Endothelial cell of umbilical vein (primary cell): ENCODE measurements at regions not wholly inside any gene's neighbourhood (a gene's known extent, or its start where the extent isn't known, plus 50 kb on each side); places are given as distances from the start of the nearest gene placed in this dataset.

Experiments
- BruUV-seq: library from RNA; stranded (reverse); fragments of 400-500 nt; replicated peaks from 2 replicates; lab custom pipeline; 2021; lab: Mats Ljungman, UMichigan
- CTCF ChIA-PET: fragments of 300-600, 350-600 bp; sonication (Branson Sonifier 250); formaldehyde crosslinking; loops from one replicate; lab custom pipeline; 2021; ENCODE audit warnings: antibody characterized with exemption, inconsistent platforms; lab: Charles Lee
- POLR2A ChIA-PET: fragments of 300-600, 350-600 bp; sonication (Branson Sonifier 250); formaldehyde crosslinking; loops from one replicate; lab custom pipeline; 2021; ENCODE audit warnings: antibody characterized with exemption, inconsistent platforms; lab: Charles Lee
- DNase-seq: peaks from one replicate; pipeline ENCODE4 v3.0.0-alpha.2; 2011; ENCODE audit warnings: low read depth, low spot score
- FAIRE-seq: peaks from 2 replicates; lab custom pipeline; 2011; peaks lifted over from hg19 to GRCh38; lab: Jason Lieb, UNC
- H2AFZ ChIP-seq: 2 replicates; pipeline ENCODE4 v1.6.0; 2012; ENCODE audit warnings: low read depth, low read length, control low read depth, inconsistent platforms
- H3K27ac ChIP-seq: 2 replicates; pipeline ENCODE4 v1.5.1; 2011; ENCODE audit warnings: low read depth, mild to moderate bottlenecking, control low read depth, low read length, moderate library complexity; ENCODE audit not compliant: insufficient read depth
- H3K27me3 ChIP-seq, 2 experiments: 2 replicates each; pipeline versions ENCODE4 v1.6.0 to v1.6.1; 2011; ENCODE audit warnings: low read length in 2 of 2, mixed read lengths in 1 of 2; ENCODE audit not compliant: control insufficient read depth in 2 of 2, insufficient read depth in 2 of 2
- H3K36me3 ChIP-seq, 2 experiments: 2 replicates in 1 of 2; 3 replicates in 1 of 2; pipeline ENCODE4 v1.5.1; 2011; ENCODE audit warnings: low read length in 2 of 2, mild to moderate bottlenecking in 1 of 2, moderate library complexity in 1 of 2; ENCODE audit not compliant: control insufficient read depth in 2 of 2, insufficient read depth in 2 of 2; ENCODE audit errors: extremely low read depth in 1 of 2
- H3K4me1 ChIP-seq: 3 replicates; pipeline ENCODE4 v1.5.1; 2011; ENCODE audit warnings: mild to moderate bottlenecking, low read length; ENCODE audit not compliant: control insufficient read depth, insufficient read depth; ENCODE audit errors: extremely low read depth
- H3K4me2 ChIP-seq: 2 replicates; pipeline ENCODE4 v1.6.1; 2011; ENCODE audit warnings: low read length, control low read depth, mixed read lengths; ENCODE audit not compliant: insufficient read depth
- H3K4me3 ChIP-seq, 3 experiments: fragments of 200-600 bp in 1 of 3; sonication (generic), shearing (Covaris generic) in 1 of 3; replicated peaks in 1 of 3; 2 replicates each; pipeline ENCODE4 v1.5.1; 2011 to 2016; ENCODE audit warnings: control low read depth in 3 of 3, low read length in 3 of 3, mild to moderate bottlenecking in 2 of 3, inconsistent platforms in 1 of 3, low read depth in 1 of 3, moderate library complexity in 1 of 3; ENCODE audit not compliant: insufficient read depth in 1 of 3
- H3K79me2 ChIP-seq: 2 replicates; pipeline ENCODE4 v1.6.0; 2012; ENCODE audit warnings: low read length, inconsistent platforms; ENCODE audit not compliant: control insufficient read depth, insufficient read depth
- H3K9ac ChIP-seq: replicated peaks from 2 replicates; pipeline ENCODE3; 2011; ENCODE audit warnings: low read length, control low read depth; ENCODE audit not compliant: insufficient read depth; ENCODE audit errors: extremely low read depth
- H3K9me1 ChIP-seq: replicated peaks from 3 replicates; pipeline ENCODE4 v1.6.0; 2011; ENCODE audit warnings: mild to moderate bottlenecking, low read length; ENCODE audit not compliant: control insufficient read depth, insufficient read depth; ENCODE audit errors: extremely low read depth
- H3K9me3 ChIP-seq: replicated peaks from 2 replicates; pipeline ENCODE4 v1.5.1; 2012; ENCODE audit warnings: low read length, inconsistent platforms; ENCODE audit not compliant: control insufficient read depth, insufficient read depth
- H4K20me1 ChIP-seq: replicated peaks from 2 replicates; pipeline ENCODE3; 2011; ENCODE audit warnings: mild to moderate bottlenecking, low read length; ENCODE audit not compliant: control insufficient read depth, insufficient read depth; ENCODE audit errors: extremely low read depth
- CTCF ChIP-seq, 2 donors: IDR thresholded peaks; 1 replicate in 1 of 2; 2 replicates in 1 of 2; pipeline ENCODE4 v1.5.1; 2011; ENCODE audit warnings: low read length in 2 of 2, mild to moderate bottlenecking in 2 of 2, moderate library complexity in 2 of 2, control low read depth in 1 of 2, inconsistent platforms in 1 of 2, low read depth in 1 of 2; ENCODE audit not compliant: insufficient read depth in 1 of 2; ENCODE audit errors: extremely low read depth in 1 of 2
- EZH2 ChIP-seq: IDR thresholded peaks from 2 replicates; pipeline ENCODE4 v1.6.1; 2012; ENCODE audit warnings: borderline replicate concordance, low read depth, mild to moderate bottlenecking, moderate library complexity, low read length, inconsistent platforms; ENCODE audit not compliant: severe bottlenecking
- FOS ChIP-seq: IDR thresholded peaks from 2 replicates; pipeline ENCODE4 v1.6.1; 2011; ENCODE audit warnings: mild to moderate bottlenecking, low read length, moderate library complexity, borderline replicate concordance; ENCODE audit not compliant: insufficient read depth
- GATA2 ChIP-seq: IDR thresholded peaks from 2 replicates; pipeline ENCODE4 v1.7.0; 2011; ENCODE audit warnings: low read depth, mild to moderate bottlenecking, moderate library complexity, mixed read lengths, low read length; ENCODE audit not compliant: insufficient read length, insufficient read depth
- JUN ChIP-seq: IDR thresholded peaks from 2 replicates; pipeline ENCODE4 v1.6.1; 2011; ENCODE audit warnings: borderline replicate concordance, low read depth; ENCODE audit not compliant: insufficient read length, insufficient read depth
- MAX ChIP-seq: IDR thresholded peaks from 2 replicates; pipeline ENCODE4 v1.6.1; 2011; ENCODE audit not compliant: insufficient read depth, insufficient read length
- MYC ChIP-seq: IDR thresholded peaks from one replicate; pipeline ENCODE4 v1.6.1; 2011; ENCODE audit warnings: mild to moderate bottlenecking, low read depth, low read length
- POLR2A ChIP-seq: IDR thresholded peaks from 2 replicates; pipeline ENCODE4 v1.6.1; 2012; ENCODE audit warnings: low read depth, mild to moderate bottlenecking, control low read depth, low read length
- POLR2AphosphoS5 ChIP-seq: IDR thresholded peaks from 2 replicates; pipeline ENCODE4 v1.6.1; 2012; ENCODE audit warnings: low read depth, mild to moderate bottlenecking, control low read depth, low read length, moderate library complexity; ENCODE audit not compliant: insufficient read depth
- dilution Hi-C: fragments of 300-500 bp; cut with MboI; formaldehyde crosslinking; loops from one replicate; pipeline ENCODE4 v1.15.0; 2019; ENCODE audit warnings: low sequenced_read_pairs; ENCODE audit not compliant: extremely low pct_ligation_motif_present
- intact Hi-C: fragments of 100-400 bp; cut with micrococcal nuclease; formaldehyde crosslinking; loops from one replicate; pipeline ENCODE4 v1.10.0; 2022

GRCh38 chr5:120988491-120988890 lies 524.4 kb downstream of the PRR16 start:
- H2AFZ ChIP-seq = no peak overlapping the region
- DNase-seq = no peak
- ChIA-PET CTCF (interaction anchor here (1.4 kb wide), 1 partner anchor 11 kb away, joined by 5 read pairs; no protein-coding TSS in a partner anchor), POLR2A (no interaction called here)
- H3K27ac ChIP-seq = no peak overlapping the region
- no peaks in the 10 kb centered on the region for H3K9me1 ChIP-seq
- no peak for FAIRE-seq
- no peaks in the 10 kb centered on the region for H3K4me1 ChIP-seq
- no peaks in the 10 kb centered on the region for H3K9me3 ChIP-seq
- no TSS peak for BruUV-seq
- no peaks in the 10 kb centered on the region for H3K36me3 ChIP-seq
- no peak overlapping the region for H3K9ac ChIP-seq
- intact Hi-C loops = no loop called here
- H3K79me2 ChIP-seq = no peaks in the 10 kb centered on the region
- H3K4me3 ChIP-seq = no peak overlapping the region
- dilution Hi-C loops = no loop called here
- no peaks in the 10 kb centered on the region for H4K20me1 ChIP-seq
- TF ChIP-seq MYC = no peak
- TF ChIP-seq FOS = no peak
- TF ChIP-seq GATA2 = no peak
- no peak for TF ChIP-seq CTCF (IDR thresholded peaks at IDR 0.05; ENCODE audit: extremely low read depth in 1 of 2, insufficient read depth in 1 of 2, low read depth in 1 of 2, low read length in 2 of 2)
- no peak for TF ChIP-seq MAX
- no peak for TF ChIP-seq POLR2A
- TF ChIP-seq EZH2 = no peak
- no peak for TF ChIP-seq POLR2AphosphoS5
- TF ChIP-seq JUN = no peak
- H3K4me2 ChIP-seq = no peak overlapping the region
- H3K27me3 ChIP-seq = no peaks in the 10 kb centered on the region
